ENCODE measurements at regions not wholly inside any gene's neighbourhood (a gene's known extent, or its start where the extent isn't known, plus 50 kb on each side); places are given as distances from the start of the nearest gene placed in this dataset.

DNA sequence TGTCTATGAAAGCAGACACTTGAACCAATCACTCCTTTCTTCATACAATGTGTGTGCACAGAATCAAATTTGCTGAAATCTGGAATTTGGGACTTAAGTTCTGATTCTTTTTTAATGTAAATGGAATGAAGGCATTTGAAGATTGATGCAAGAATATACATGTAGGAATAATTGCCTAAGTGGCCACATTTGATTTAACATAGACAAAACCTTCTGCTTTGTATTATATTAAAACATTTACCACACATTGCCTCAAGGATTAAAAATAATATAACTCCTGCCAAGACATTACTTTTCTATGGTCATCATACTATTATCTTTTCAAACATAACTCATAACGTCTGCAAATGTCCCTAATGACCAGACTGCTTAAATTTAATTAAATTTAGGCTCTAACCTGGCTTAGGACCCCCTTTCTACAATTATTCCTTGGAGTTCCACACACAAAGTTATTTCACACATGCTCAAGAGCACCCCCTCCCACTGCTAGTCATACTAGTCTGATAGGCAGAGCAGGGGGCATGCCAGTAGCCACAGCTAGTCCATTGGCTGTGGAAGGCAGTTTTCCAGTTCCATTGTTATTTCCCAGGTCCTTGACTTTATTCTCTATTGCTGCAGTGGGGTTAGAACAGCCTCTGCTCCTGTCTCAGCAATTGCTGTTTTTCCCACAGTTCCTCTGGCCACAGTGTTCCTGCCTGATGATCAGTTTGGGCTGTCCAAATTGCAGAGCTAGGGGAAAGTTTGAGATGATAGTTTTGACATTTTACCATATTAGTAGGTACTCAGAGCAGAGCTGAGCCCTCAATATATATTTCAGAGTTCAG, 360.6 kb upstream of the GRAMD2B start:
- no peak for TF ChIP-seq POLR2A (IDR thresholded peaks at IDR 0.05)
- TF ChIP-seq, protein P1, sequence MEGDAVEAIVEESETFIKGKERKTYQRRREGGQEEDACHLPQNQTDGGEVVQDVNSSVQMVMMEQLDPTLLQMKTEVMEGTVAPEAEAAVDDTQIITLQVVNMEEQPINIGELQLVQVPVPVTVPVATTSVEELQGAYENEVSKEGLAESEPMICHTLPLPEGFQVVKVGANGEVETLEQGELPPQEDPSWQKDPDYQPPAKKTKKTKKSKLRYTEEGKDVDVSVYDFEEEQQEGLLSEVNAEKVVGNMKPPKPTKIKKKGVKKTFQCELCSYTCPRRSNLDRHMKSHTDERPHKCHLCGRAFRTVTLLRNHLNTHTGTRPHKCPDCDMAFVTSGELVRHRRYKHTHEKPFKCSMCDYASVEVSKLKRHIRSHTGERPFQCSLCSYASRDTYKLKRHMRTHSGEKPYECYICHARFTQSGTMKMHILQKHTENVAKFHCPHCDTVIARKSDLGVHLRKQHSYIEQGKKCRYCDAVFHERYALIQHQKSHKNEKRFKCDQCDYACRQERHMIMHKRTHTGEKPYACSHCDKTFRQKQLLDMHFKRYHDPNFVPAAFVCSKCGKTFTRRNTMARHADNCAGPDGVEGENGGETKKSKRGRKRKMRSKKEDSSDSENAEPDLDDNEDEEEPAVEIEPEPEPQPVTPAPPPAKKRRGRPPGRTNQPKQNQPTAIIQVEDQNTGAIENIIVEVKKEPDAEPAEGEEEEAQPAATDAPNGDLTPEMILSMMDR (IDR thresholded peaks at IDR 0.05 in 4 of 5, conservative IDR thresholded peaks at IDR 0.05 in 1 of 5) = no peak

Data from gastrocnemius medialis (tissue), 4 donors.